ENCODE measurements at regions not wholly inside any gene's neighbourhood (a gene's known extent, or its start where the extent isn't known, plus 50 kb on each side); places are given as distances from the start of the nearest gene placed in this dataset.
"Not testable (repeated sequence)": the region's sequence is repeated elsewhere in the genome, so short reads cannot be mapped to it uniquely, and the experiment has no call there.

GRCh38 chr4:83922402-83922801 lies 386.5 kb downstream of the GPAT3 start:
- no peak for DNase-seq (ENCODE audit: low read depth)

DNA sequence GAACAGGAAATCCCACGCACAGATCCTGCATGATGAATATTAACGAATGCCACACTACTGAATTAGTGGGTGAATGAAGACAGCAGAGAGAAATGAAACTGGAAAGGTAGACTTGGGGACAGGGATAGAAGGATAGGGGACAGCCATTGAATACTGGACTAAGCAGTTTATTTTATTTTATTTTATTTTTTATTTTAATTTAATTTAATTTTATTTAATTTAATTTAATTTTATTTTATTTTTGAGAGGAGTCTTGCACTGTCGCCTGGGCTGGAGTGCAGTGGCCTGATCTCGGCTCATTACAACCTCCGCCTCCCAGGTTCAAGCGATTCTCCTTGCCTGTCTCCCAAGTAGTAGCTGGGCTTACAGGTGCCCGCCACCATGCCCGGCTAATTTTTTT lies 385.2 kb downstream of the GPAT3 start:
- no peak for DNase-seq (ENCODE audit: low read depth)
- TF ChIP-seq, protein P1, sequence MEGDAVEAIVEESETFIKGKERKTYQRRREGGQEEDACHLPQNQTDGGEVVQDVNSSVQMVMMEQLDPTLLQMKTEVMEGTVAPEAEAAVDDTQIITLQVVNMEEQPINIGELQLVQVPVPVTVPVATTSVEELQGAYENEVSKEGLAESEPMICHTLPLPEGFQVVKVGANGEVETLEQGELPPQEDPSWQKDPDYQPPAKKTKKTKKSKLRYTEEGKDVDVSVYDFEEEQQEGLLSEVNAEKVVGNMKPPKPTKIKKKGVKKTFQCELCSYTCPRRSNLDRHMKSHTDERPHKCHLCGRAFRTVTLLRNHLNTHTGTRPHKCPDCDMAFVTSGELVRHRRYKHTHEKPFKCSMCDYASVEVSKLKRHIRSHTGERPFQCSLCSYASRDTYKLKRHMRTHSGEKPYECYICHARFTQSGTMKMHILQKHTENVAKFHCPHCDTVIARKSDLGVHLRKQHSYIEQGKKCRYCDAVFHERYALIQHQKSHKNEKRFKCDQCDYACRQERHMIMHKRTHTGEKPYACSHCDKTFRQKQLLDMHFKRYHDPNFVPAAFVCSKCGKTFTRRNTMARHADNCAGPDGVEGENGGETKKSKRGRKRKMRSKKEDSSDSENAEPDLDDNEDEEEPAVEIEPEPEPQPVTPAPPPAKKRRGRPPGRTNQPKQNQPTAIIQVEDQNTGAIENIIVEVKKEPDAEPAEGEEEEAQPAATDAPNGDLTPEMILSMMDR (IDR thresholded peaks at IDR 0.05; ENCODE audit: control insufficient read depth, insufficient read depth, low read depth, low read length, missing control alignments), result no peak
- no peak overlapping the region for H3K4me3 ChIP-seq (ENCODE audit: control insufficient read depth, low read depth, low read length)

More at GRCh38 chr4:83922402-83922801, 386.5 kb downstream of the GPAT3 start:
- H3K4me3 ChIP-seq (ENCODE audit: control insufficient read depth, low read depth, low read length), result no peak overlapping the region
- TF ChIP-seq, protein P1 (IDR thresholded peaks at IDR 0.05; ENCODE audit: control insufficient read depth, insufficient read depth, low read depth, low read length, missing control alignments), result no peak

GRCh38 chr4:83920375-83920774 lies 384.5 kb downstream of the GPAT3 start:
- TF ChIP-seq, protein P1 (IDR thresholded peaks at IDR 0.05; ENCODE audit: control insufficient read depth, insufficient read depth, low read depth, low read length, missing control alignments), result no peak
- H3K4me3 ChIP-seq (ENCODE audit: control insufficient read depth, low read depth, low read length), result no peak overlapping the region

DNA sequence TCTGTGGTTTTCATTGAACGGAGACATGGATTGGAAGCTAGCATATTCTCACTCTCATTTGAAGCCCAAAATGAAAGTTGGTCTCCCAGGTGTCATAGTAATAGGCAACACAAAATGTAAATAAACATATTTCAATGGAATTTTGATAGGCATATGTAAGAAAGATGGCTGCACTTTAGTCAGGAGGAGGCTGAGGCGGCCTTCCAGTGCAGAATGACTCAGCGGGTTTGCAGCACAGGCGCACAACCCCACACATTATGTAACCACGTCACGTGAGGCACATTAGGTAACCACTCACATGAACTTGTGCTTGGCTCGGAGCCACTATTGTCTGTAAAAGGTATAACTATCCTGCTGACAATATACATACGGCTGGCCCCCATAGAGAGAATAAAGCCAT lies 381.7 kb downstream of the GPAT3 start:
- TF ChIP-seq, protein P1 (IDR thresholded peaks at IDR 0.05; ENCODE audit: control insufficient read depth, insufficient read depth, low read depth, low read length, missing control alignments), result no peak
- DNase-seq (ENCODE audit: low read depth), result no peak

More at GRCh38 chr4:83920375-83920774, 384.5 kb downstream of the GPAT3 start:
- no peak for DNase-seq (ENCODE audit: low read depth)

GRCh38 chr4:83910693-83911092 lies 374.8 kb downstream of the GPAT3 start:
- TF ChIP-seq, protein P1 (IDR thresholded peaks at IDR 0.05; ENCODE audit: control insufficient read depth, insufficient read depth, low read depth, low read length, missing control alignments), result no peak
- DNase-seq (ENCODE audit: low read depth), result no peak
- H3K4me3 ChIP-seq (ENCODE audit: control insufficient read depth, low read depth, low read length), result no peak overlapping the region

More for the DNA sequence above, 381.7 kb downstream of the GPAT3 start:
- H3K4me3 ChIP-seq (ENCODE audit: control insufficient read depth, low read depth, low read length), result no peak overlapping the region

- TF ChIP-seq, protein P1 (IDR thresholded peaks at IDR 0.05; ENCODE audit: control insufficient read depth, insufficient read depth, low read depth, low read length, missing control alignments), result no peak
- peak; percentile 4 for DNase-seq (ENCODE audit: low read depth)
- H3K4me3 ChIP-seq (ENCODE audit: control insufficient read depth, low read depth, low read length), result no peak overlapping the region
Measured at GRCh38 chr4:83906561-83906960, 370.7 kb downstream of the GPAT3 start.

- H3K4me3 ChIP-seq (ENCODE audit: control insufficient read depth, low read depth, low read length), result no peak overlapping the region
- DNase-seq (ENCODE audit: low read depth), result no peak
- TF ChIP-seq, protein P1 (IDR thresholded peaks at IDR 0.05; ENCODE audit: control insufficient read depth, insufficient read depth, low read depth, low read length, missing control alignments), result peak; percentile 24
Measured at GRCh38 chr4:83905952-83906351, 370.0 kb downstream of the GPAT3 start.

- not testable (repeated sequence) for DNase-seq (ENCODE audit: low read depth); H3K4me3 ChIP-seq (ENCODE audit: control insufficient read depth, low read depth, low read length)
Measured at GRCh38 chr4:83903740-83904139, 367.8 kb downstream of the GPAT3 start.

Data from AG09309 (cell line).